HCT116 (cell line): ENCODE measurements at regions not wholly inside any gene's neighbourhood (a gene's known extent, or its start where the extent isn't known, plus 50 kb on each side); places are given as distances from the start of the nearest gene placed in this dataset.

Source experiments
- ATAC-seq: fragments of 200-7000 bp; cut with Tn5 transposase; 2 replicates; pipeline ENCODE4 v1.9.1; 2020; ENCODE audit warnings: mild to moderate bottlenecking, moderate library complexity
- BruUV-seq: library from RNA; stranded (reverse); fragments of 400-500 nt; replicated peaks from 2 replicates; lab custom pipeline; 2021; lab: Mats Ljungman, UMichigan
- CTCF ChIA-PET: fragments of 300-600 bp; sonication (Branson Sonifier 250); formaldehyde crosslinking; loops from one replicate; lab custom pipeline; 2021; ENCODE audit warnings: antibody characterized with exemption; lab: Charles Lee
- POLR2A ChIA-PET: fragments of 300-600, 350-600 bp; sonication (Branson Sonifier 250); formaldehyde crosslinking; loops from one replicate; lab custom pipeline; 2021; ENCODE audit warnings: antibody characterized with exemption; lab: Charles Lee
- RAD21 ChIA-PET, 2 experiments: fragments of 300-600 bp; sonication (Branson Sonifier 250); formaldehyde crosslinking; loops; one replicate each; lab custom pipeline; 2023; ENCODE audit warnings: low total read pairs in 2 of 2; ENCODE audit not compliant: uncharacterized antibody in 2 of 2, unreplicated experiment in 2 of 2, low non-redundant PET in 1 of 2; lab: Charles Lee
- DNase-seq: peaks from one replicate; pipeline ENCODE4 v3.0.0-alpha.2; 2010; ENCODE audit warnings: low read depth, low spot score
- H2AFZ ChIP-seq: fragments of 200-600 bp; shearing (Covaris generic), sonication (generic); 2 replicates; pipeline ENCODE4 v1.6.1; 2017; ENCODE audit warnings: low read depth, mixed run types, mixed read lengths, antibody characterized with exemption, low read length; ENCODE audit not compliant: poor library complexity, severe bottlenecking
- H3K27ac ChIP-seq: 2 replicates; pipeline ENCODE4 v1.5.1; 2012; ENCODE audit warnings: low read depth, low read length
- H3K27me3 ChIP-seq: fragments of 200-600 bp; sonication (generic); 2 replicates; pipeline ENCODE4 v1.6.1; 2016; ENCODE audit warnings: mixed run types, low read length, mixed read lengths; ENCODE audit not compliant: insufficient read depth
- H3K36me3 ChIP-seq, 2 experiments: fragments of 200-500 bp in 1 of 2; fragments of 200-600 bp in 1 of 2; sonication (Bioruptor generic) in 1 of 2; sonication (generic) in 1 of 2; 2 replicates each; pipeline versions ENCODE4 v1.5.1 to v1.6.1; 2014 to 2016; ENCODE audit warnings: low read length in 2 of 2, inconsistent platforms in 1 of 2, mixed read lengths in 1 of 2, mixed run types in 1 of 2; ENCODE audit not compliant: insufficient read depth in 2 of 2, control insufficient read depth in 1 of 2
- H3K4me1 ChIP-seq, 2 experiments: fragments of 200-600 bp in 1 of 2; sonication (generic) in 1 of 2; 2 replicates each; pipeline versions ENCODE4 v1.5.1 to v1.6.1; 2012 to 2017; ENCODE audit warnings: low read length in 2 of 2, inconsistent platforms in 1 of 2, mild to moderate bottlenecking in 1 of 2, mixed read lengths in 1 of 2, mixed run types in 1 of 2, moderate library complexity in 1 of 2; ENCODE audit not compliant: insufficient read depth in 2 of 2, control insufficient read depth in 1 of 2
- H3K4me2 ChIP-seq: fragments of 200-600 bp; sonication (generic); 2 replicates; pipeline ENCODE4 v1.6.1; 2017; ENCODE audit warnings: mixed run types, low read length, mixed read lengths
- H3K4me3 ChIP-seq, 2 experiments: fragments of 200-600 bp in 1 of 2; sonication (generic) in 1 of 2; replicated peaks in 1 of 2; 2 replicates each; pipeline ENCODE4 v1.5.1; 2011 to 2016; ENCODE audit warnings: low read length in 2 of 2, control low read depth in 1 of 2, low read depth in 1 of 2, mild to moderate bottlenecking in 1 of 2, mixed read lengths in 1 of 2, mixed run types in 1 of 2
- H3K79me2 ChIP-seq: fragments of 200-600 bp; sonication (generic); 2 replicates; pipeline ENCODE4 v1.6.1; 2017; ENCODE audit warnings: mild to moderate bottlenecking, mixed run types, low read length, moderate library complexity, mixed read lengths; ENCODE audit not compliant: insufficient read depth
- H3K9ac ChIP-seq: fragments of 200-600 bp; sonication (generic); 2 replicates; pipeline ENCODE4 v1.6.1; 2016; ENCODE audit warnings: low read length, mixed read lengths
- H3K9me2 ChIP-seq: fragments of 200-600 bp; sonication (generic), shearing (Covaris generic); 2 replicates; pipeline ENCODE4 v1.6.1; 2017; ENCODE audit warnings: mixed run types, mild to moderate bottlenecking, moderate library complexity; ENCODE audit not compliant: insufficient read depth
- H3K9me3 ChIP-seq, 2 experiments: fragments of 200-500 bp in 1 of 2; fragments of 200-600 bp in 1 of 2; sonication (Bioruptor generic) in 1 of 2; sonication (generic) in 1 of 2; 2 replicates each; pipeline ENCODE4 v1.6.1; 2014 to 2017; ENCODE audit warnings: low read length in 2 of 2, mixed read lengths in 2 of 2, inconsistent platforms in 1 of 2, low read depth in 1 of 2, mild to moderate bottlenecking in 1 of 2, mixed run types in 1 of 2, moderate library complexity in 1 of 2; ENCODE audit not compliant: control insufficient read depth in 1 of 2, insufficient read depth in 1 of 2
- H4K20me1 ChIP-seq: fragments of 200-600 bp; sonication (generic), shearing (Covaris generic); 2 replicates; pipeline ENCODE4 v1.6.1; 2017; ENCODE audit warnings: mixed run types, mild to moderate bottlenecking, moderate library complexity; ENCODE audit not compliant: insufficient read depth
- CBX3 ChIP-seq: IDR thresholded peaks from 2 replicates; pipeline ENCODE4 v1.6.1; 2012; ENCODE audit warnings: low read depth
- CEBPB ChIP-seq: IDR thresholded peaks from 2 replicates; pipeline ENCODE4 v1.6.1; 2012; ENCODE audit warnings: low read depth
- EGR1 ChIP-seq: IDR thresholded peaks from 2 replicates; pipeline ENCODE4 v1.6.1; 2012; ENCODE audit warnings: low read depth
- ELF1 ChIP-seq: IDR thresholded peaks from 2 replicates; pipeline ENCODE4 v1.6.1; 2012; ENCODE audit warnings: low read depth, borderline replicate concordance
- EZH2 ChIP-seq: fragments of 200-600 bp; sonication (generic); IDR thresholded peaks from 2 replicates; pipeline ENCODE4 v1.6.1; 2017; ENCODE audit warnings: antibody characterized with exemption, mixed run types
- EZH2phosphoT487 ChIP-seq: fragments of 200-600 bp; IDR thresholded peaks from 2 replicates; pipeline ENCODE4 v1.6.1; 2018; ENCODE audit warnings: antibody characterized with exemption, borderline replicate concordance
- FOSL1 ChIP-seq: IDR thresholded peaks from 2 replicates; pipeline ENCODE4 v1.6.1; 2012; ENCODE audit warnings: low read depth
- JUND ChIP-seq: IDR thresholded peaks from 2 replicates; pipeline ENCODE4 v1.6.1; 2012
- POLR2A ChIP-seq: IDR thresholded peaks from 2 replicates; pipeline ENCODE4 v1.7.0; 2011; ENCODE audit warnings: borderline replicate concordance; ENCODE audit not compliant: insufficient read depth, insufficient read length; ENCODE audit errors: extremely low read depth
- POLR2AphosphoS5 ChIP-seq: IDR thresholded peaks from 2 replicates; pipeline ENCODE4 v1.6.1; 2011; ENCODE audit warnings: mild to moderate bottlenecking, low read depth, low read length, moderate library complexity
- SP1 ChIP-seq: IDR thresholded peaks from 2 replicates; pipeline ENCODE4 v1.6.1; 2012; ENCODE audit warnings: low read depth
- SRF ChIP-seq: IDR thresholded peaks from 2 replicates; pipeline ENCODE4 v1.6.1; 2012; ENCODE audit warnings: low read depth
- YY1 ChIP-seq: IDR thresholded peaks from 2 replicates; pipeline ENCODE4 v1.6.1; 2011; ENCODE audit warnings: low read length, low read depth, moderate library complexity, mild to moderate bottlenecking; ENCODE audit not compliant: insufficient replicate concordance; ENCODE audit errors: extremely low read depth
- ZFX ChIP-seq: fragments of 450-650 bp; IDR thresholded peaks from 2 replicates; pipeline ENCODE4 v1.6.1; 2017
- intact Hi-C: fragments of 100-400 bp; cut with micrococcal nuclease; formaldehyde crosslinking; loops from 2 replicates; pipeline ENCODE4 v1.10.0; 2022
- TF ChIP-seq, protein P1 (sequence below): IDR thresholded peaks from 2 replicates; pipeline ENCODE4 v1.6.1; 2012; ENCODE audit warnings: low read depth
- TF ChIP-seq, protein P2 (sequence below): IDR thresholded peaks from 2 replicates; pipeline ENCODE4 v1.6.1; 2012
- TF ChIP-seq, protein P3 (sequence below): IDR thresholded peaks from 2 replicates; pipeline ENCODE4 v1.6.1; 2011; ENCODE audit warnings: mild to moderate bottlenecking, low read length, moderate library complexity; ENCODE audit not compliant: insufficient replicate concordance; ENCODE audit errors: extremely low read depth
- TF ChIP-seq, protein P4 (sequence below), 3 experiments: fragments of 200-600 bp in 1 of 3; sonication (generic) in 1 of 3; IDR thresholded peaks in 2 of 3; conservative IDR thresholded peaks in 1 of 3; 2 replicates each; pipeline ENCODE4 v1.5.1; 2012 to 2017; ENCODE audit warnings: low read depth in 2 of 3, low read length in 2 of 3, antibody characterized with exemption in 1 of 3, borderline replicate concordance in 1 of 3, control low read depth in 1 of 3, mild to moderate bottlenecking in 1 of 3, mixed read lengths in 1 of 3, mixed run types in 1 of 3, moderate library complexity in 1 of 3; ENCODE audit not compliant: insufficient read depth in 1 of 3

DNA sequence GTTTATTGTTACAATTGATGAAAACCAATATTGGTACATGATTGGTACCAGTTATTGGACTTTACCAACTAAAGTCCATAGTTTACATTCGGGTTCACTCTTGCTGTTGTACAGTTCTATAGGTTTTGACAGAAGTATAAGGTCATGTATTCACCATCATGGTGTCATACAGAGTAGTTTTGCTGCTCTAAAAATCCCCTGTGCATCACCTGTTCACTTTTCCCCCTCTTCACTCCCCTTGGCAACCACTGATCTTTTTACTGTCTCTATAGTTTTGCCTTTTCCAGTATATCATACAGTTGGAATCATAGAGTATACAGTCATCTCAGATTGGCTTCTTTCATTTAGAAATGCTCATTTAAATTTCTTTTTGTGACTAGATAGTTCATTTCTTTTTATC is 51.2 kb upstream of the MED4 start:
- POLR2A ChIA-PET, result no interaction called here
- H3K4me1 ChIP-seq, result no peaks in the 10 kb centered on the region
- no peak overlapping the region for H2AFZ ChIP-seq
- H3K79me2 ChIP-seq, result no peaks in the 10 kb centered on the region
- no peaks in the 10 kb centered on the region for H3K36me3 ChIP-seq
- H3K9me2 ChIP-seq, result no peaks in the 10 kb centered on the region
- no TSS peak for BruUV-seq
- no peaks in the 10 kb centered on the region for H3K9me3 ChIP-seq
- H3K4me2 ChIP-seq, result no peak overlapping the region
- H3K4me3 ChIP-seq, result no peak overlapping the region
- TF ChIP-seq SRF (no peak), YY1 (no peak), EZH2phosphoT487 (no peak), ZFX (no peak), CEBPB (no peak), CBX3 (no peak), POLR2AphosphoS5 (no peak), EGR1 (no peak), SP1 (no peak), POLR2A (no peak), EZH2 (no peak), JUND (no peak), FOSL1 (no peak), ELF1 (no peak)
- TF ChIP-seq, protein P1, sequence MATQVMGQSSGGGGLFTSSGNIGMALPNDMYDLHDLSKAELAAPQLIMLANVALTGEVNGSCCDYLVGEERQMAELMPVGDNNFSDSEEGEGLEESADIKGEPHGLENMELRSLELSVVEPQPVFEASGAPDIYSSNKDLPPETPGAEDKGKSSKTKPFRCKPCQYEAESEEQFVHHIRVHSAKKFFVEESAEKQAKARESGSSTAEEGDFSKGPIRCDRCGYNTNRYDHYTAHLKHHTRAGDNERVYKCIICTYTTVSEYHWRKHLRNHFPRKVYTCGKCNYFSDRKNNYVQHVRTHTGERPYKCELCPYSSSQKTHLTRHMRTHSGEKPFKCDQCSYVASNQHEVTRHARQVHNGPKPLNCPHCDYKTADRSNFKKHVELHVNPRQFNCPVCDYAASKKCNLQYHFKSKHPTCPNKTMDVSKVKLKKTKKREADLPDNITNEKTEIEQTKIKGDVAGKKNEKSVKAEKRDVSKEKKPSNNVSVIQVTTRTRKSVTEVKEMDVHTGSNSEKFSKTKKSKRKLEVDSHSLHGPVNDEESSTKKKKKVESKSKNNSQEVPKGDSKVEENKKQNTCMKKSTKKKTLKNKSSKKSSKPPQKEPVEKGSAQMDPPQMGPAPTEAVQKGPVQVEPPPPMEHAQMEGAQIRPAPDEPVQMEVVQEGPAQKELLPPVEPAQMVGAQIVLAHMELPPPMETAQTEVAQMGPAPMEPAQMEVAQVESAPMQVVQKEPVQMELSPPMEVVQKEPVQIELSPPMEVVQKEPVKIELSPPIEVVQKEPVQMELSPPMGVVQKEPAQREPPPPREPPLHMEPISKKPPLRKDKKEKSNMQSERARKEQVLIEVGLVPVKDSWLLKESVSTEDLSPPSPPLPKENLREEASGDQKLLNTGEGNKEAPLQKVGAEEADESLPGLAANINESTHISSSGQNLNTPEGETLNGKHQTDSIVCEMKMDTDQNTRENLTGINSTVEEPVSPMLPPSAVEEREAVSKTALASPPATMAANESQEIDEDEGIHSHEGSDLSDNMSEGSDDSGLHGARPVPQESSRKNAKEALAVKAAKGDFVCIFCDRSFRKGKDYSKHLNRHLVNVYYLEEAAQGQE, result no peak
- TF ChIP-seq, protein P2, sequence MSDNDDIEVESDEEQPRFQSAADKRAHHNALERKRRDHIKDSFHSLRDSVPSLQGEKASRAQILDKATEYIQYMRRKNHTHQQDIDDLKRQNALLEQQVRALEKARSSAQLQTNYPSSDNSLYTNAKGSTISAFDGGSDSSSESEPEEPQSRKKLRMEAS, result no peak
- TF ChIP-seq, protein P3, sequence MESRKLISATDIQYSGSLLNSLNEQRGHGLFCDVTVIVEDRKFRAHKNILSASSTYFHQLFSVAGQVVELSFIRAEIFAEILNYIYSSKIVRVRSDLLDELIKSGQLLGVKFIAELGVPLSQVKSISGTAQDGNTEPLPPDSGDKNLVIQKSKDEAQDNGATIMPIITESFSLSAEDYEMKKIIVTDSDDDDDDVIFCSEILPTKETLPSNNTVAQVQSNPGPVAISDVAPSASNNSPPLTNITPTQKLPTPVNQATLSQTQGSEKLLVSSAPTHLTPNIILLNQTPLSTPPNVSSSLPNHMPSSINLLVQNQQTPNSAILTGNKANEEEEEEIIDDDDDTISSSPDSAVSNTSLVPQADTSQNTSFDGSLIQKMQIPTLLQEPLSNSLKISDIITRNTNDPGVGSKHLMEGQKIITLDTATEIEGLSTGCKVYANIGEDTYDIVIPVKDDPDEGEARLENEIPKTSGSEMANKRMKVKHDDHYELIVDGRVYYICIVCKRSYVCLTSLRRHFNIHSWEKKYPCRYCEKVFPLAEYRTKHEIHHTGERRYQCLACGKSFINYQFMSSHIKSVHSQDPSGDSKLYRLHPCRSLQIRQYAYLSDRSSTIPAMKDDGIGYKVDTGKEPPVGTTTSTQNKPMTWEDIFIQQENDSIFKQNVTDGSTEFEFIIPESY, result no peak
- TF ChIP-seq, protein P4, sequence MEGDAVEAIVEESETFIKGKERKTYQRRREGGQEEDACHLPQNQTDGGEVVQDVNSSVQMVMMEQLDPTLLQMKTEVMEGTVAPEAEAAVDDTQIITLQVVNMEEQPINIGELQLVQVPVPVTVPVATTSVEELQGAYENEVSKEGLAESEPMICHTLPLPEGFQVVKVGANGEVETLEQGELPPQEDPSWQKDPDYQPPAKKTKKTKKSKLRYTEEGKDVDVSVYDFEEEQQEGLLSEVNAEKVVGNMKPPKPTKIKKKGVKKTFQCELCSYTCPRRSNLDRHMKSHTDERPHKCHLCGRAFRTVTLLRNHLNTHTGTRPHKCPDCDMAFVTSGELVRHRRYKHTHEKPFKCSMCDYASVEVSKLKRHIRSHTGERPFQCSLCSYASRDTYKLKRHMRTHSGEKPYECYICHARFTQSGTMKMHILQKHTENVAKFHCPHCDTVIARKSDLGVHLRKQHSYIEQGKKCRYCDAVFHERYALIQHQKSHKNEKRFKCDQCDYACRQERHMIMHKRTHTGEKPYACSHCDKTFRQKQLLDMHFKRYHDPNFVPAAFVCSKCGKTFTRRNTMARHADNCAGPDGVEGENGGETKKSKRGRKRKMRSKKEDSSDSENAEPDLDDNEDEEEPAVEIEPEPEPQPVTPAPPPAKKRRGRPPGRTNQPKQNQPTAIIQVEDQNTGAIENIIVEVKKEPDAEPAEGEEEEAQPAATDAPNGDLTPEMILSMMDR (IDR thresholded peaks at IDR 0.05 in 2 of 3, conservative IDR thresholded peaks at IDR 0.05 in 1 of 3; ENCODE audit: borderline replicate concordance in 1 of 3, insufficient read depth in 1 of 3, low read depth in 2 of 3, low read length in 2 of 3), result no peak
- H3K27ac ChIP-seq, result no peak overlapping the region
- DNase-seq (no peak), ATAC-seq (no peak)
- no peaks in the 10 kb centered on the region for H4K20me1 ChIP-seq
- intact Hi-C loops, result no loop called here
- no peaks in the 10 kb centered on the region for H3K27me3 ChIP-seq
- CTCF ChIA-PET, result no interaction called here
- H3K9ac ChIP-seq, result no peak overlapping the region
- RAD21 ChIA-PET, result no interaction called here
